Small intestine (tissue), 7 donors: ENCODE measurements at regions not wholly inside any gene's neighbourhood (a gene's known extent, or its start where the extent isn't known, plus 50 kb on each side); places are given as distances from the start of the nearest gene placed in this dataset.

Experiments
- DNase-seq, 2 donors: peaks; one replicate each; pipeline versions ENCODE4 v3.0.0 to v3.0.0-alpha.2; 2013
- FAIRE-seq: peaks from 2 replicates; lab custom pipeline; 2012; peaks lifted over from hg19 to GRCh38; lab: Jason Lieb, UNC
- H3K27ac ChIP-seq, 3 donors: one replicate each; pipeline ENCODE4 v1.5.1; 2013; ENCODE audit warnings: low read length in 2 of 3, mild to moderate bottlenecking in 2 of 3, control low read depth in 1 of 3, inconsistent platforms in 1 of 3, low read depth in 1 of 3, moderate library complexity in 1 of 3
- H3K27me3 ChIP-seq, 3 donors: one replicate each; pipeline ENCODE4 v1.6.1; 2013; ENCODE audit warnings: low read length in 3 of 3, inconsistent platforms in 1 of 3; ENCODE audit not compliant: control insufficient read depth in 3 of 3, insufficient read depth in 3 of 3
- H3K36me3 ChIP-seq, 3 donors: one replicate each; pipeline ENCODE4 v1.6.1; 2013; ENCODE audit warnings: low read length in 3 of 3, inconsistent platforms in 1 of 3, low read depth in 1 of 3, mild to moderate bottlenecking in 1 of 3, moderate library complexity in 1 of 3; ENCODE audit not compliant: control insufficient read depth in 3 of 3, insufficient read depth in 2 of 3
- H3K4me1 ChIP-seq, 3 donors: one replicate each; pipeline ENCODE4 v1.6.1; 2013; ENCODE audit warnings: low read length in 2 of 3, inconsistent platforms in 1 of 3, low read depth in 1 of 3, mild to moderate bottlenecking in 1 of 3, moderate library complexity in 1 of 3; ENCODE audit not compliant: control insufficient read depth in 3 of 3, insufficient read depth in 2 of 3
- H3K4me3 ChIP-seq, 3 donors: one replicate each; pipeline ENCODE4 v1.5.1; 2013; ENCODE audit warnings: low read length in 3 of 3, control low read depth in 1 of 3, inconsistent platforms in 1 of 3, low read depth in 1 of 3, mild to moderate bottlenecking in 1 of 3, moderate library complexity in 1 of 3
- H3K9me3 ChIP-seq, 2 donors: one replicate each; pipeline ENCODE4 v1.6.1; 2013; ENCODE audit warnings: low read depth in 1 of 2, low read length in 1 of 2; ENCODE audit not compliant: control insufficient read depth in 2 of 2, insufficient read depth in 1 of 2
- WGBS, 3 donors: extraction: QIAGEN DNeasy Blood & Tissue Kit; methylation state at CpG; one replicate each; pipeline ENCODE4 v1.1.7; 2013; 5-methylcytosine and 5-hydroxymethylcytosine counted together
- donor health status: healthy with polysubstance abuse.
- donor health status: control.
- donor health status: control.
- donor health status: Bipolar disorder and iron deficiency.
- donor health status: healthy.

GRCh38 chr6:100944644-100945043 lies 63.5 kb upstream of the ASCC3 start:
- FAIRE-seq: no peak
- Histone ChIP-seq H3K27me3 (no peaks in the 10 kb centered on the region), H3K27ac (no peak overlapping the region), H3K4me3 (no peak overlapping the region), H3K4me1 (no peaks in the 10 kb centered on the region), H3K9me3 (peaks cover 0 to 33% of the 10 kb centered on the region in 2 donors), H3K36me3 (no peaks in the 10 kb centered on the region)
- 69 to 75% (median 75%) methylated on average over 4 of the region's 4 CpGs for WGBS, 3 donors
- DNase-seq: no peak

GRCh38 chr6:100946021-100946540 lies 65.0 kb upstream of the ASCC3 start:
- H3K36me3 ChIP-seq: no peaks in the 10 kb centered on the region
- 81 to 88% (median 86%) methylated on average over 4 of the region's 4 CpGs for WGBS, 3 donors

GRCh38 chr6:100946711-100947110 lies 65.6 kb upstream of the ASCC3 start:
- Histone ChIP-seq H3K4me1 (no peaks in the 10 kb centered on the region), H3K36me3 (no peaks in the 10 kb centered on the region), H3K27ac (no peak overlapping the region), H3K9me3 (peaks cover 0 to 33% of the 10 kb centered on the region in 2 donors), H3K27me3 (no peaks in the 10 kb centered on the region), H3K4me3 (no peak overlapping the region)
- 88 to 92% (median 89%) methylated on average over 3 of the region's 3 CpGs for WGBS, 3 donors
- DNase-seq (no peak), FAIRE-seq (no peak)

More at GRCh38 chr6:100946021-100946540, 65.0 kb upstream of the ASCC3 start:
- Histone ChIP-seq H3K4me3 (no peak overlapping the region), H3K27me3 (no peaks in the 10 kb centered on the region), H3K4me1 (no peaks in the 10 kb centered on the region), H3K27ac (no peak overlapping the region), H3K9me3 (peaks cover 0 to 33% of the 10 kb centered on the region in 2 donors)
- DNase-seq (no peak), FAIRE-seq (no peak)

- Histone ChIP-seq H3K4me1 (no peaks in the 10 kb centered on the region), H3K36me3 (no peaks in the 10 kb centered on the region), H3K27ac (peak overlapping the region in 1 of 3 donors; percentile 47), H3K4me3 (no peak overlapping the region), H3K27me3 (no peaks in the 10 kb centered on the region), H3K9me3 (peaks cover 0 to 33% of the 10 kb centered on the region in 2 donors)
- peak in 1 of 2 donors; percentile 54 for DNase-seq
- FAIRE-seq: no peak
- WGBS, 3 donors: 17 to 33% (median 22%) methylated on average over 3 of the region's 3 CpGs
Observed at GRCh38 chr6:100948381-100949133, 67.4 kb upstream of the ASCC3 start.

- 56 to 82% (median 63%) methylated on average over 9 of the region's 9 CpGs for WGBS, 3 donors
- H3K9me3 ChIP-seq: peaks cover 0 to 13% of the 10 kb centered on the region in 2 donors
- no peak overlapping the region for H3K27ac ChIP-seq
- no peaks in the 10 kb centered on the region for H3K36me3 ChIP-seq
- no peaks in the 10 kb centered on the region for H3K27me3 ChIP-seq
- DNase-seq (peak in 1 of 2 donors; percentile 6), FAIRE-seq (no peak)
- no peaks in the 10 kb centered on the region for H3K4me1 ChIP-seq
- no peak overlapping the region for H3K4me3 ChIP-seq
Observed at GRCh38 chr6:100952006-100952405, 70.9 kb upstream of the ASCC3 start.

- no peak for DNase-seq
- Histone ChIP-seq H3K27ac (no peak overlapping the region), H3K9me3 (no peaks in the 10 kb centered on the region), H3K27me3 (no peaks in the 10 kb centered on the region), H3K36me3 (no peaks in the 10 kb centered on the region), H3K4me3 (no peak overlapping the region), H3K4me1 (no peaks in the 10 kb centered on the region)
- 74 to 88% (median 76%) methylated on average over 3 of the region's 3 CpGs for WGBS, 3 donors
- no peak for FAIRE-seq
Observed at GRCh38 chr6:100959280-100959679, 78.2 kb upstream of the ASCC3 start.

GRCh38 chr6:100962466-100962865 lies 81.3 kb upstream of the ASCC3 start:
- DNase-seq: no peak

GRCh38 chr6:100965067-100965466 lies 83.9 kb upstream of the ASCC3 start:
- Histone ChIP-seq H3K27ac (no peak overlapping the region), H3K27me3 (no peaks in the 10 kb centered on the region), H3K4me1 (no peaks in the 10 kb centered on the region), H3K4me3 (no peak overlapping the region), H3K36me3 (no peaks in the 10 kb centered on the region), H3K9me3 (peaks cover 0 to 4% of the 10 kb centered on the region in 2 donors)
- DNase-seq (no peak), FAIRE-seq (no peak)

More at GRCh38 chr6:100962466-100962865, 81.3 kb upstream of the ASCC3 start:
- 75 to 80% (median 77%) methylated on average over 1 of the region's 1 CpG for WGBS, 3 donors
- Histone ChIP-seq H3K9me3 (no peaks in the 10 kb centered on the region), H3K4me1 (no peaks in the 10 kb centered on the region), H3K27me3 (no peaks in the 10 kb centered on the region), H3K27ac (no peak overlapping the region), H3K4me3 (no peak overlapping the region), H3K36me3 (no peaks in the 10 kb centered on the region)
- no peak for FAIRE-seq
